ENCODE measurements at regions not wholly inside any gene's neighbourhood (a gene's known extent, or its start where the extent isn't known, plus 50 kb on each side); places are given as distances from the start of the nearest gene placed in this dataset.
"Not testable (repeated sequence)": the region's sequence is repeated elsewhere in the genome, so short reads cannot be mapped to it uniquely, and the experiment has no call there.

DNA sequence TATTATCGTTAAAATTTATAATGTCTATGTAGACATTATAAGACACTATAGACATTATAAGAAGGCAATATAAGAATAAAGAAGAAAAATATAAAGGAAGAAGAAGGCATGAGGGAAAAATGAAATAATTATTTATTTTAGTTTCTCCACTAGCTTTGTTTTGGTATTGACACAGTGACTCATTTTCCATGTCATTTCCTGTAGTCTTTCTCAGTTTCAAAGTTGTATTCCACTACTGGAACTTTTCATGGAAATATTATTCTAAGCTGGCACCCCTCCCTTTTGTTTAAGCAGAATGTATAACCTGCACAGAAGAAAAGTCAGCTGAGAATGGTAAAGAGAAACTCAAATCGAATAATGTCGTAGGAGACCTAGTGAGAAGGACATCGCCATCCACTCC lies 234.2 kb upstream of the NETO1 start:
- peaks cover 5% of the 10 kb centered on the region for H3K9me3 Mint-ChIP-seq
- no peaks in the 10 kb centered on the region for H3K27me3 Mint-ChIP-seq
- no peaks in the 10 kb centered on the region for H3K36me3 Mint-ChIP-seq (ENCODE audit: low read depth)
- H3K4me1 Mint-ChIP-seq (ENCODE audit: low read depth) = no peaks in the 10 kb centered on the region
- DNase-seq = no peak
- no peak overlapping the region for H3K4me3 Mint-ChIP-seq
- H3K27ac Mint-ChIP-seq = no peak overlapping the region

DNA sequence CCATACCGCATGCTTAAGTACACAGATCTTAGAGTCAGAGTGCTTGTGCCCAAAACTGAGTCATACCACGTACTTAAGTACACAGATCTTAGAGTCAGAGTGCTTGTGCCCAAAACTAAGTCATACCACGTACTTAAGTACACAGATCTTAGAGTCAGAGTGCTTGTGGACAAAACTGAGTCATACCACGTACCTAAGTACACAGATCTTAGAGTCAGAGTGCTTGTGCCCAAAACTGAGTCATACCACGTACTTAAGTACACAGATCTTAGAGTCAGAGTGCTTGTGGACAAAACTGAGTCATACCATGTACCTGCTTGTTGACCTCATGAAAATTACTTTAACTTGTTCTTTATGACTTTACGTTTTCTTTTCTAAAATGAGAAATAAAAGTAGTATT lies 233.7 kb upstream of the NETO1 start:
- H3K4me3 Mint-ChIP-seq; H3K36me3 Mint-ChIP-seq (ENCODE audit: low read depth); H3K4me1 Mint-ChIP-seq (ENCODE audit: low read depth); H3K9me3 Mint-ChIP-seq; H3K27me3 Mint-ChIP-seq; H3K27ac Mint-ChIP-seq; DNase-seq: not testable (repeated sequence)

DNA sequence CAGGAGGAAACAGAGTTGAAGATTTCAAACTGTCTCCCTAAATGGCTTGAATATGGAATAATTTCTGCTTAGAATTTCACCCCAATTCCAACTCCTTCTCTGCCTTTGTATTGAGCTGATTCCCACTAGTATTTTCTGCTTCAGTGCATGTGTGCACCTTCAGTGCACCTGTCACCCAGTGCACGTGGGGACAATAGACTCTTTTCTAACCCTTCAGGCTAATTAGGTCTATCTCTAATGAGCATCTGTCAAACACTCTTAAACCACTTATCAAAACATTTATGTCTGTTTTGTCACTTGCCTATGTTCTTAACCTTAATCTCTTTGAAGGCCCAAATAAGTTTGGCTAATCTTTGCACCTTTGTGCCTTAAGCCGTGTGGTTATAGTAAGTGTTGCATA lies 232.0 kb upstream of the NETO1 start:
- no peaks in the 10 kb centered on the region for H3K27me3 Mint-ChIP-seq
- no peaks in the 10 kb centered on the region for H3K4me1 Mint-ChIP-seq (ENCODE audit: low read depth)
- no peaks in the 10 kb centered on the region for H3K36me3 Mint-ChIP-seq (ENCODE audit: low read depth)
- H3K27ac Mint-ChIP-seq = no peak overlapping the region
- no peak for DNase-seq
- H3K4me3 Mint-ChIP-seq = no peak overlapping the region
- H3K9me3 Mint-ChIP-seq = peaks cover 5% of the 10 kb centered on the region

DNA sequence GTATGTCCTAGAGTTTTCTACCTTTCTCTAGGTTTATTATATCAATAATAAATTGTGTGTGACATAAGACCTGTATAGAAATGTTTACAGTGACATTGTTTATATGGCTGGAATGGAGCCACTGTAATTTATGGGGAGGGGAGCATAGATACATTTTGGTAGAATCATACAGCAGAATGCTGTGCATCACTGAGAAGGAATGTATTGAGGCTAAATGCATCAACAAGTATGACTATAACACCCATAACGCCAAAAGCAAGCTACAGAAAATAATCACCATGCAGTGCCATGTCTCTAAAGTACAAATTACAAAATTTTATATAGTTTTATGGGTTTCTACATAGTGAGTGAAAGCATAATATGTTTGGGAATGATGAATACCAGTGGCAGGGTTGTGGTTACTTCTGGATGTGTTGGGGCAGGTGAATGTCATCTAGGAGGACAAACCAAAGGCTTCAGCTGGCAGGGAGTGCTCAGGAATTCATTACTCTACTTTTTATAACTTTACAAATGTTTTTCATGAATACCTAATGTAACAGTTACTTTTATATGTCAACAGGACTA lies 226.0 kb upstream of the NETO1 start:
- no peak overlapping the region for H3K27ac Mint-ChIP-seq

DNA sequence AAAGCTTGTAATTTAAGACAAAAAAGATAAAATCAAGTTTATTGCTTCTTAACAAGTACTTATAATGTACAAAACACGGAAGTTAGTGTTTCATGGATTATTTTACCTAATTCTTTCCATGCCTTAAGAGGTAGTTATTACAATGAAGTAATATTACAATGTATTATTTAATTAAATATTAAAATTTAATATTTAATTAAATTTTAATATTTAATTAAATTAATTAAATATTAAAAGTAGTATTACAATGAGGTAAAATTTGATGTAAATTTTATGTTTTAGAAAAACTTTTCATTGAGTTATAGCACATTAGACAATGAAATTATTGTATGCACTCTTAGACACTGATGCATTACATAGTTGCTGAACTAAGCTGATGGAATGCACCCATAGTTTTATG lies 220.7 kb upstream of the NETO1 start:
- Mint-ChIP-seq H3K36me3 (ENCODE audit: low read depth) (no peaks in the 10 kb centered on the region), H3K9me3 (peaks cover 8% of the 10 kb centered on the region), H3K27ac (no peak overlapping the region), H3K27me3 (no peaks in the 10 kb centered on the region), H3K4me3 (no peak overlapping the region), H3K4me1 (ENCODE audit: low read depth) (no peaks in the 10 kb centered on the region)
- DNase-seq = no peak

More for the DNA sequence above, 226.0 kb upstream of the NETO1 start:
- H3K4me1 Mint-ChIP-seq (ENCODE audit: low read depth) = no peaks in the 10 kb centered on the region
- H3K27me3 Mint-ChIP-seq = no peaks in the 10 kb centered on the region
- peaks cover 6% of the 10 kb centered on the region for H3K9me3 Mint-ChIP-seq
- no peak for DNase-seq
- H3K36me3 Mint-ChIP-seq (ENCODE audit: low read depth) = no peaks in the 10 kb centered on the region
- H3K4me3 Mint-ChIP-seq = no peak overlapping the region

DNA sequence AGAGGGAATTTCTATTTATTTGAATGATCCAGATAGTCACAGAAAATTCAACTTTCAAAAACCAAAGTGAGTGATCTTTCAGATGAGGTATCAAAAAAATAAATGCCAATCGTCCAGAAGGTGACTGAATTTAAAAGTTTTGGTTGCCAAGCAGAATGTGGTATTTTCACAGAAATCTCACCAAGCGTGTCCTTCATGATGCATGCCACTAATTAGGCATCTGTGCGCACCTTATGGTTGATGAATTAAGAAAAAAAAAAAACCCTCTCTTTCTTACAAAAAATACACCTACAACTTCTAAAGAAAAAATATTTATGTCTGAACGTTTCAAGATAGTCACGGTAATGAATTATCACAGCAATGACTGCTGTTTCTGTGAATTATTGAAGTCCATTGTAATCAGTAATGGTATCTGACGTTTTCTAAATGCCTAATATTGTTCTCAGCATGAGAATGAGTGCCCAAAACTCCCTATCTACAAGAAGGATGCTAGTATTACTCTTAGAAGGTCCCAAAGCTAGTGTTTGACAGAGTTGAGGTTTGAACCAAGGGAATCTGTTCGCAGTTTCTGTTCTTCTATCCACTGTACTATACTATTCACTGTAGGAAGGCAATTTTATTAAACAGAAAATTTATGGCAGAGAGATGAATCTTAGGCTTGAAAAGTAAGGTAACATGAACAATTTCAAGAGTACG lies 219.6 kb upstream of the NETO1 start:
- no peak for DNase-seq
- H3K9me3 Mint-ChIP-seq = peaks cover 8% of the 10 kb centered on the region
- no peak overlapping the region for H3K27ac Mint-ChIP-seq
- H3K36me3 Mint-ChIP-seq (ENCODE audit: low read depth) = no peaks in the 10 kb centered on the region
- H3K4me3 Mint-ChIP-seq = no peak overlapping the region
- no peaks in the 10 kb centered on the region for H3K4me1 Mint-ChIP-seq (ENCODE audit: low read depth)
- no peaks in the 10 kb centered on the region for H3K27me3 Mint-ChIP-seq

GRCh38 chr18:73079920-73080319 lies 212.1 kb upstream of the NETO1 start:
- Mint-ChIP-seq H3K27me3 (no peaks in the 10 kb centered on the region), H3K36me3 (ENCODE audit: low read depth) (no peaks in the 10 kb centered on the region), H3K27ac (no peak overlapping the region), H3K4me3 (no peak overlapping the region), H3K9me3 (peaks cover 3% of the 10 kb centered on the region), H3K4me1 (ENCODE audit: low read depth) (no peaks in the 10 kb centered on the region)
- DNase-seq = no peak

DNA sequence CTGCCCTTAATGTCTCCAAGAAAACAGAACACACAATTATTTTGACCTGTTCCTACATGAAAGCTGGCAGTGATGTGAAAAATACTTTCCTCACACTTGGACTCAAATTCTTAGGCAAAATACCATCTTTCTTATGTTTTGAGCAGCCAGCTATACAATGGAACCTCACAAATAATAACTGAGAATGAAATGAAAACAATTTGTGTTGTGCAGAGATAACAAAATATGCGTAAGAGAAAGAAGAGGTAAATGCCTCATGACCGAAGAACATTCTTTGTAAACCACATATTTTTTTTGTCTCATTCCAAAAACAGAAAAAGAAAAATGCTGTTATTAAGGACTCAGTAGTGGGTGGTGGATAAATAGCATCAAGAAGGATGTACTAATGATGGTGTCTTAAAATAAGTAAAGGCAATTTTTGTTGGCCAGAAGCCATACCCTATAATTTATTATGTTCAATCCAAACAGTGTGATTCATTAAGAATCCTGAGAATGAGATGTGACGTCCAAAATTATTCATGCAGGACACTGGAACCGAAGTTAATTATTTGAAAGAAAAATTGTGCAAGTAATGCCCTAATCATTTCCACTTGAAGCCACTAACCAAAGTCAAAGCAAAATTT lies 193.0 kb upstream of the NETO1 start:
- Mint-ChIP-seq H3K36me3 (ENCODE audit: low read depth) (no peaks in the 10 kb centered on the region), H3K27me3 (no peaks in the 10 kb centered on the region), H3K27ac (no peak overlapping the region), H3K4me3 (no peak overlapping the region), H3K4me1 (ENCODE audit: low read depth) (no peaks in the 10 kb centered on the region), H3K9me3 (peaks cover 3% of the 10 kb centered on the region)
- DNase-seq = no peak

GRCh38 chr18:73059280-73059679 lies 191.5 kb upstream of the NETO1 start:
- Mint-ChIP-seq H3K4me3 (no peak overlapping the region), H3K27me3 (no peaks in the 10 kb centered on the region), H3K4me1 (ENCODE audit: low read depth) (no peaks in the 10 kb centered on the region), H3K36me3 (ENCODE audit: low read depth) (no peaks in the 10 kb centered on the region), H3K27ac (no peak overlapping the region), H3K9me3 (peaks cover 3% of the 10 kb centered on the region)
- DNase-seq = no peak

DNA sequence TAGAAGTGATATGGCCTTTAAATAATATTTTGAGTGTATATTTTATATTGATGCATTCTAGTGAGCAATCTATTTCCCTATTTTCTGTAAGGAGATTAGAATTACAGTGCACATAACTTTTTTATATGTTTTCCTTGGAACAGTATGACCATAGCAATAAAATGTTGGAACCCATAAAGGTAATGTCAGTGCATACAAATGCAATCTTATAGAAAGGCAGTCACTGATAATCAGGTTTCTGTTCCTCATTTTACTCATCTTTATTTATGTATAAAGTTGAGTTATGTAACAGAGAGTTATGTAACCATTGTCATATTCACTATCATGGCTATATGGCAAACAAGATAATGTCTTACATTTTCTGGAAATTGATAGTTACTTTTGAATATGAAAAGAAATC lies 179.9 kb upstream of the NETO1 start:
- Mint-ChIP-seq H3K9me3 (peaks cover 2% of the 10 kb centered on the region), H3K27me3 (no peaks in the 10 kb centered on the region), H3K27ac (no peak overlapping the region), H3K36me3 (ENCODE audit: low read depth) (no peaks in the 10 kb centered on the region), H3K4me3 (no peak overlapping the region), H3K4me1 (ENCODE audit: low read depth) (no peaks in the 10 kb centered on the region)
- no peak for DNase-seq

DNA sequence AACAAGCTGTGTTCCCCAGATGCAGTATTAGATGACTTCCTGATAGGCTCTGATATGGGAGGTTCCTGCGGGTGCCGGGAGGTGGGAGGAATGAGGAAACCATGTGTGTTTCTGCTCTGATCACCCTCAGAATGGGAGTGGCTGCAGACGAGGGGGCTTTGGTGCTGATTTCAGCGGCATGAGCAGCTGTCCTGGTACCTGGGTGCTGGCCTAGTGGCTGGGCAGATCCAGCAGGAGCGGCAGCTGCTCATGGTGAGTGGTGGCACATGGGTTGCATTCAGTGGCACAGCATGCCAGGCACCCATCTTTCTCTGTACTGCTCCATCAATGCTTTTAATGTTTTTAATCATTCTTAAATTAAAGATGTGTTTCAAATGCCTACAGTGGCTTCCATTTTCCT lies 177.2 kb upstream of the NETO1 start:
- Mint-ChIP-seq H3K9me3 (peaks cover 5% of the 10 kb centered on the region), H3K4me1 (ENCODE audit: low read depth) (no peaks in the 10 kb centered on the region), H3K27me3 (no peaks in the 10 kb centered on the region), H3K36me3 (ENCODE audit: low read depth) (no peaks in the 10 kb centered on the region), H3K4me3 (no peak overlapping the region), H3K27ac (no peak overlapping the region)
- DNase-seq = no peak

DNA sequence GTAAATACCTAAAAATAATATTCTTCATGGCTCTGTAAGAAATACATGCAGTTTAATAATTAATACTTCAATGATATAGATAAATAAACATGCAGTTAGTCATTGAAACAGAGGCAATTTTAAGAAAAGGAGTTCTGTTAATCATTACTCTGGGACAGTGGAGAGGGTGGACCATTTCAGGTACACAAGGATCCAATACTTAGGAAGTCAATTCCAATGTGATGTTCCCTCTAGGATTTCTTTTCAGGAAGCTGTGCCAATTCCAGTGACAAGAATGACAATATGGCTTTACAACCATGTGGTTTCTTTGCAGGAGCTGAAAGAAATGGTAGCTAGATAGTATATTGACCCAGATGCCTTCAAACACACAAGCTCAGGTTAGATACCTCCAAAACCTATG lies 175.8 kb upstream of the NETO1 start:
- DNase-seq = no peak
- Mint-ChIP-seq H3K27me3 (no peaks in the 10 kb centered on the region), H3K27ac (no peak overlapping the region), H3K4me3 (no peak overlapping the region), H3K4me1 (ENCODE audit: low read depth) (no peaks in the 10 kb centered on the region), H3K36me3 (ENCODE audit: low read depth) (no peaks in the 10 kb centered on the region), H3K9me3 (peaks cover 5% of the 10 kb centered on the region)

- no peak overlapping the region for H3K27ac Mint-ChIP-seq
- no peak for DNase-seq
- H3K36me3 Mint-ChIP-seq (ENCODE audit: low read depth) = no peaks in the 10 kb centered on the region
- H3K4me3 Mint-ChIP-seq = no peak overlapping the region
- H3K9me3 Mint-ChIP-seq = peaks cover 6% of the 10 kb centered on the region
- no peaks in the 10 kb centered on the region for H3K27me3 Mint-ChIP-seq
- H3K4me1 Mint-ChIP-seq (ENCODE audit: low read depth) = no peaks in the 10 kb centered on the region
Observed at GRCh38 chr18:73043211-73043610, 175.4 kb upstream of the NETO1 start.

GRCh38 chr18:73040247-73040646 lies 172.5 kb upstream of the NETO1 start:
- H3K4me1 Mint-ChIP-seq (ENCODE audit: low read depth) = no peaks in the 10 kb centered on the region
- H3K36me3 Mint-ChIP-seq (ENCODE audit: low read depth) = no peaks in the 10 kb centered on the region

DNA sequence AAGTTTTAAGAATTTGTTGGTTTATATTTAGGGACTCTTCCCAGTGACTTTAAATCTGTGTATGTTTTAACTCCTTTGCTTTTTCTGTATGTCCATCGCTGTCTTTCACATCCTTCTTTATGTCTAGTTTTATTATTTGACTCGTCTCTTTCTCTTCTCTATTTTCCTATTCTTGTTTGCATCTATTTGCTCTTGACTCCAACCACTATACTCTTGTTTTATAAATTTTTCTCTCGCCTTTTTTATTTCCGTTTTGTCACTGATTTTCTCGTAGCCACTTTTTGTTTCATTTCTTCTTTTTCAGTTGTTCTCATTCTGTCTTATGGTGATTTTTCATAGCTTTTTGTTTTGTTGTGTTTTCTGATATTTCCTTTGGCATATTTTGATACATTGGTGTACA lies 170.5 kb upstream of the NETO1 start:
- DNase-seq = no peak
- H3K4me1 Mint-ChIP-seq (ENCODE audit: low read depth) = no peaks in the 10 kb centered on the region
- H3K36me3 Mint-ChIP-seq (ENCODE audit: low read depth) = no peaks in the 10 kb centered on the region
- H3K9me3 Mint-ChIP-seq = peaks cover 8% of the 10 kb centered on the region
- no peak overlapping the region for H3K4me3 Mint-ChIP-seq
- H3K27me3 Mint-ChIP-seq = no peaks in the 10 kb centered on the region
- no peak overlapping the region for H3K27ac Mint-ChIP-seq

More at GRCh38 chr18:73040247-73040646, 172.5 kb upstream of the NETO1 start:
- Mint-ChIP-seq H3K9me3 (peaks cover 8% of the 10 kb centered on the region), H3K27ac (no peak overlapping the region), H3K27me3 (no peaks in the 10 kb centered on the region), H3K4me3 (no peak overlapping the region)
- no peak for DNase-seq

Data from activated T-cell treated with anti-CD3 and anti-CD28 coated beads, Interleukin-2, amount 50 U/mL, for 24 hours (primary cell).